ENCODE measurements at regions not wholly inside any gene's neighbourhood (a gene's known extent, or its start where the extent isn't known, plus 50 kb on each side); places are given as distances from the start of the nearest gene placed in this dataset.

DNA sequence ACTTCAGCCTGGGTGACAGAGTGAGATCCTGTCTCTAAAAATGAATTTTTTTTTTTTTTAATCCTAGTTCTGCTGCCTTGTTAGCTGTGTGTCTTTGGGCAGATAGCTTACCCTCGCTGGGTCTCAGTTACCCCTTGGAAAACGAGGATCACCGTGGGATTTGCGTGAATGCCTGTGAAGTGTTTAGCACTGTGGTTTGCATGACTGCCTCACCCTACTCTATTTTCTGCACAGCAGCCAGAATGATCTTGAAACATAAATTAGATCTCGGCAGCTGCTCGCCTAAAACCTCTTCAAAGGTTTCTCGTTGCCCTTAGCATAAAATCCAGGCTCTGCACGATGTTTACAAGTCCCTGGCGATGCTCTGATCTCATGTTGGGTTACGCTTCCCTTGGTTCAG is 71.2 kb upstream of the GRIN2A start:
- Histone ChIP-seq H3K9me3 (ENCODE audit: control insufficient read depth, low read depth, low read length) (no peaks in the 10 kb centered on the region), H3K27me3 (ENCODE audit: control insufficient read depth, extremely low read depth, insufficient read depth, low read length) (peaks cover 10% of the 10 kb centered on the region), H3K9me1 (ENCODE audit: control insufficient read depth, extremely low read depth, insufficient read depth, low read length) (no peaks in the 10 kb centered on the region), H2AFZ (ENCODE audit: control insufficient read depth, low read length) (no peak overlapping the region), H3K27ac (ENCODE audit: control insufficient read depth, insufficient read depth, low read length) (no peak overlapping the region), H3K79me2 (ENCODE audit: control insufficient read depth, insufficient read depth, low read length) (no peaks in the 10 kb centered on the region), H3K4me3 (ENCODE audit: control insufficient read depth in 2 of 3, extremely low read depth in 1 of 3, insufficient read depth in 2 of 3, low read depth in 1 of 3, low read length in 3 of 3) (no peak overlapping the region), H3K9ac (ENCODE audit: control insufficient read depth, extremely low read depth, insufficient read depth, low read length) (no peak overlapping the region), H3K36me3 (ENCODE audit: control insufficient read depth in 2 of 2, extremely low read depth in 1 of 2, insufficient read depth in 2 of 2, low read length in 2 of 2) (no peaks in the 10 kb centered on the region), H3K4me2 (ENCODE audit: control insufficient read depth, extremely low read depth, insufficient read depth, low read depth, low read length) (no peak overlapping the region), H3K4me1 (ENCODE audit: control insufficient read depth, extremely low read depth, insufficient read depth, low read length) (peaks cover 3% of the 10 kb centered on the region), H4K20me1 (ENCODE audit: control insufficient read depth, extremely low read depth, insufficient read depth, low read length) (no peaks in the 10 kb centered on the region)
- dilution Hi-C loops (cut with MboI; ENCODE audit: extremely low pct_ligation_motif_present, low sequenced_read_pairs): no loop called here
- no peak for DNase-seq (ENCODE audit: low read depth, low spot score)
- TF ChIP-seq EZH2 (IDR thresholded peaks at IDR 0.05; ENCODE audit: low read length): no peak
- TF ChIP-seq, protein P1, sequence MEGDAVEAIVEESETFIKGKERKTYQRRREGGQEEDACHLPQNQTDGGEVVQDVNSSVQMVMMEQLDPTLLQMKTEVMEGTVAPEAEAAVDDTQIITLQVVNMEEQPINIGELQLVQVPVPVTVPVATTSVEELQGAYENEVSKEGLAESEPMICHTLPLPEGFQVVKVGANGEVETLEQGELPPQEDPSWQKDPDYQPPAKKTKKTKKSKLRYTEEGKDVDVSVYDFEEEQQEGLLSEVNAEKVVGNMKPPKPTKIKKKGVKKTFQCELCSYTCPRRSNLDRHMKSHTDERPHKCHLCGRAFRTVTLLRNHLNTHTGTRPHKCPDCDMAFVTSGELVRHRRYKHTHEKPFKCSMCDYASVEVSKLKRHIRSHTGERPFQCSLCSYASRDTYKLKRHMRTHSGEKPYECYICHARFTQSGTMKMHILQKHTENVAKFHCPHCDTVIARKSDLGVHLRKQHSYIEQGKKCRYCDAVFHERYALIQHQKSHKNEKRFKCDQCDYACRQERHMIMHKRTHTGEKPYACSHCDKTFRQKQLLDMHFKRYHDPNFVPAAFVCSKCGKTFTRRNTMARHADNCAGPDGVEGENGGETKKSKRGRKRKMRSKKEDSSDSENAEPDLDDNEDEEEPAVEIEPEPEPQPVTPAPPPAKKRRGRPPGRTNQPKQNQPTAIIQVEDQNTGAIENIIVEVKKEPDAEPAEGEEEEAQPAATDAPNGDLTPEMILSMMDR (optimal IDR thresholded peaks at IDR 0.05 in 1 of 3, IDR thresholded peaks at IDR 0.05 in 1 of 3, conservative IDR thresholded peaks at IDR 0.05 in 1 of 3; ENCODE audit: extremely low read depth in 1 of 3, insufficient read depth in 2 of 3, low read length in 3 of 3): no peak
- FAIRE-seq: no peak

DNA sequence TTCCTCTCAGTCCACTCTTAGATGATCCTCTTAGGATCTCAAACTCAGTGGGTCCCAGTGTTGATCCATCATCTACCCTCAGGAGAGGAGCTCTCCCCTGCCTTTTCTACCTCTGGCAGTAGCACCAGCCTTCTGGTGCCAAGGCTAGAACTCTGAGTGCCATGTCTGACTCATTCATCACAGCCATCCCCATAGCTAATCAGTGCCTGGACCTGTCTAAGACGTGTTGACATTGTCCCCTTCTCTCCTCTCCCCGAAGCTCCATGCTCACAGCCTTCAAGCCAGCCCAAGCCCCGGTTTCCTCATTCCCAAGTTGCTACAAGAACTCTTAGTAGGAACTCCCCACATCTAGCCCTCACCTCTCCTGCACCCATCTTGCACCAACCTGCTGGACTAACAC is 73.5 kb upstream of the GRIN2A start:
- no peaks in the 10 kb centered on the region for H4K20me1 ChIP-seq (ENCODE audit: control insufficient read depth, extremely low read depth, insufficient read depth, low read length)
- no peaks in the 10 kb centered on the region for H3K9me3 ChIP-seq (ENCODE audit: control insufficient read depth, low read depth, low read length)
- H3K4me1 ChIP-seq (ENCODE audit: control insufficient read depth, extremely low read depth, insufficient read depth, low read length): peaks cover 3% of the 10 kb centered on the region
- no peaks in the 10 kb centered on the region for H3K36me3 ChIP-seq (ENCODE audit: control insufficient read depth in 2 of 2, extremely low read depth in 1 of 2, insufficient read depth in 2 of 2, low read length in 2 of 2)
- H3K27ac ChIP-seq (ENCODE audit: control insufficient read depth, insufficient read depth, low read length): no peak overlapping the region
- no peak for FAIRE-seq
- H3K79me2 ChIP-seq (ENCODE audit: control insufficient read depth, insufficient read depth, low read length): no peaks in the 10 kb centered on the region
- H3K4me2 ChIP-seq (ENCODE audit: control insufficient read depth, extremely low read depth, insufficient read depth, low read depth, low read length): no peak overlapping the region
- no peaks in the 10 kb centered on the region for H3K9me1 ChIP-seq (ENCODE audit: control insufficient read depth, extremely low read depth, insufficient read depth, low read length)
- DNase-seq (ENCODE audit: low read depth, low spot score): no peak
- H2AFZ ChIP-seq (ENCODE audit: control insufficient read depth, low read length): no peak overlapping the region
- TF ChIP-seq EZH2 (IDR thresholded peaks at IDR 0.05; ENCODE audit: low read length): no peak
- TF ChIP-seq, protein P1 (optimal IDR thresholded peaks at IDR 0.05 in 1 of 3, IDR thresholded peaks at IDR 0.05 in 1 of 3, conservative IDR thresholded peaks at IDR 0.05 in 1 of 3; ENCODE audit: extremely low read depth in 1 of 3, insufficient read depth in 2 of 3, low read length in 3 of 3): no peak
- dilution Hi-C loops (cut with MboI; ENCODE audit: extremely low pct_ligation_motif_present, low sequenced_read_pairs): no loop called here
- H3K9ac ChIP-seq (ENCODE audit: control insufficient read depth, extremely low read depth, insufficient read depth, low read length): no peak overlapping the region
- peaks cover 2% of the 10 kb centered on the region for H3K27me3 ChIP-seq (ENCODE audit: control insufficient read depth, extremely low read depth, insufficient read depth, low read length)
- H3K4me3 ChIP-seq (ENCODE audit: control insufficient read depth in 2 of 3, extremely low read depth in 1 of 3, insufficient read depth in 2 of 3, low read depth in 1 of 3, low read length in 3 of 3): no peak overlapping the region

All from keratinocyte (primary cell).